ENCODE measurements at regions not wholly inside any gene's neighbourhood (a gene's known extent, or its start where the extent isn't known, plus 50 kb on each side); places are given as distances from the start of the nearest gene placed in this dataset.

- no peaks in the 10 kb centered on the region for H3K36me3 Mint-ChIP-seq
- peaks cover 0 to 11% (median 0%) of the 10 kb centered on the region in 7 donors for H3K9me3 Mint-ChIP-seq
- no peak for ATAC-seq (ENCODE audit: low read depth in 2 of 2)
- H3K27me3 Mint-ChIP-seq = no peaks in the 10 kb centered on the region
- no peak for DNase-seq
- H3K4me1 Mint-ChIP-seq = no peaks in the 10 kb centered on the region
- no peak overlapping the region for H3K4me3 Mint-ChIP-seq
- H3K27ac Mint-ChIP-seq = no peak overlapping the region
Measured at GRCh38 chr17:53141731-53142130, 681.0 kb upstream of the KIF2B start.

DNA sequence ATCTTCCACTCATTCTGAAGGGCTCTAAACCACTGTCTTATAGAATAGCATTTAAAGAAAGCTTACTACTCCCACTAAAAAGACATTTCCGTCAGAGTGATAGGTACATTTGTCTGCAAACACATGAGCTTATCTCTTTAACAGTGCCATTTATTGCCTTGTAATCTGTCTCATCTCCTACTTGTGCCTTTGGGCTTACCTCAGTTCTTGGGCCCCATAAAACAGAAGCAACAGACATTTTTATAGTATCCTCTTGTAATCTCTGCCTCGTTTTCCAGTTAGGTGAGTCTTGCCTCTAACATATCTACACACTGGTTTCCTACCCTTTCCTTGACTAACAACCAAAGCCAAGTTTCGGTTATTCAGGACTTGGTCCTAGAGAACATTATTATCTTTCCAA is 681.4 kb upstream of the KIF2B start:
- H3K4me3 Mint-ChIP-seq = no peak overlapping the region
- no peak overlapping the region for H3K27ac Mint-ChIP-seq
- no peak for DNase-seq
- H3K36me3 Mint-ChIP-seq = no peaks in the 10 kb centered on the region
- no peaks in the 10 kb centered on the region for H3K27me3 Mint-ChIP-seq
- H3K9me3 Mint-ChIP-seq = peaks cover 0 to 11% (median 0%) of the 10 kb centered on the region in 7 donors
- ATAC-seq (ENCODE audit: low read depth in 2 of 2) = no peak
- H3K4me1 Mint-ChIP-seq = no peaks in the 10 kb centered on the region

DNA sequence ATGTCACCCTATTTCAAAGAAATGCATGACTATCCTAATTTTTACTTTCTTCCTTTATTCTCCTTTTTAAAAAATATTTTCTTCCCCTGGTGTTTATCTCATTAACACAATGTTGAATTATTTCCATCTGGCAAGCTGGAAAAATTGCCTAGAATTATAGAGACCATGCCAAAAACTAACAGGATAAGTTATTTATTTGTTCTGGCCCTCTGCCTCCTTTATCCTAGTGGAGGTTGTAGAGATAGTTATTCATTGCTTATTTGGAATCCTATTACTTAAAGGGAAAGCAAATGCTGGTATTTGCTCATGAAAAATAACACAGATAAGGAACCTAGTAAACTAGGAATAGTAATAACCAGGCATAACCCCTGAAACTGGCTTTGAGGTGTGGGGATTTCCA is 684.9 kb upstream of the KIF2B start:
- ATAC-seq (ENCODE audit: low read depth in 2 of 2) (no peak), DNase-seq (no peak)
- Mint-ChIP-seq H3K36me3 (no peaks in the 10 kb centered on the region), H3K27ac (no peak overlapping the region), H3K4me3 (no peak overlapping the region), H3K4me1 (no peaks in the 10 kb centered on the region), H3K27me3 (no peaks in the 10 kb centered on the region), H3K9me3 (peaks cover 0 to 11% (median 0%) of the 10 kb centered on the region in 7 donors)

GRCh38 chr17:53135969-53136368 is 686.8 kb upstream of the KIF2B start:
- Mint-ChIP-seq H3K27ac (no peak overlapping the region), H3K4me3 (no peak overlapping the region), H3K4me1 (no peaks in the 10 kb centered on the region), H3K27me3 (no peaks in the 10 kb centered on the region), H3K9me3 (peaks cover 0 to 6% (median 0%) of the 10 kb centered on the region in 7 donors), H3K36me3 (no peaks in the 10 kb centered on the region)
- no peak for DNase-seq
- no peak for ATAC-seq (ENCODE audit: low read depth in 2 of 2)

GRCh38 chr17:53134548-53134947 is 688.2 kb upstream of the KIF2B start:
- no peaks in the 10 kb centered on the region for H3K27me3 Mint-ChIP-seq
- no peaks in the 10 kb centered on the region for H3K4me1 Mint-ChIP-seq
- ATAC-seq (ENCODE audit: low read depth in 2 of 2) = no peak

DNA sequence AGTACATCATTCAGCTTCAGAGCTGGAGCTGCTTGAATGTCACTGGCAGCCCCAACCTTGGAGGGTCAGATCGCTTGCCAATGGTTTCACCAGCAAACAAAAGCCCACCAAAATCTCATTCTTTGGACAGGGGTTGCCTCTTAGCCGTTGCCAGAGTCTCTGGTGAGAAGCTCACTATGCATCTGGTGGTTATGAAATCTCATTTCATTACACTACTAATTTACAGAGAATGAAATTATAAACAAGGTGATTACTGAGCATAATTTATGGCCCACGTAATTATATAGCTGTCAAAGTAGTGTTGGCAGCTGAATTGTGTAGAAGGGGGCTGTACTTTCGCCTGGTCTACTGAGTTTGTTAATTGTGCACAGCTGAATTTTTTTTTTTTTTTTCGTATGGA is 688.9 kb upstream of the KIF2B start:
- H3K27me3 Mint-ChIP-seq = no peaks in the 10 kb centered on the region
- H3K4me1 Mint-ChIP-seq = no peaks in the 10 kb centered on the region
- no peaks in the 10 kb centered on the region for H3K36me3 Mint-ChIP-seq
- ATAC-seq (ENCODE audit: low read depth in 2 of 2) (no peak), DNase-seq (no peak)
- H3K9me3 Mint-ChIP-seq = peaks cover 0 to 2% (median 0%) of the 10 kb centered on the region in 7 donors
- no peak overlapping the region for H3K4me3 Mint-ChIP-seq
- no peak overlapping the region for H3K27ac Mint-ChIP-seq

More at GRCh38 chr17:53134548-53134947, 688.2 kb upstream of the KIF2B start:
- no peaks in the 10 kb centered on the region for H3K36me3 Mint-ChIP-seq
- no peak overlapping the region for H3K4me3 Mint-ChIP-seq
- DNase-seq = no peak
- peaks cover 0 to 2% (median 0%) of the 10 kb centered on the region in 7 donors for H3K9me3 Mint-ChIP-seq
- no peak overlapping the region for H3K27ac Mint-ChIP-seq

DNA sequence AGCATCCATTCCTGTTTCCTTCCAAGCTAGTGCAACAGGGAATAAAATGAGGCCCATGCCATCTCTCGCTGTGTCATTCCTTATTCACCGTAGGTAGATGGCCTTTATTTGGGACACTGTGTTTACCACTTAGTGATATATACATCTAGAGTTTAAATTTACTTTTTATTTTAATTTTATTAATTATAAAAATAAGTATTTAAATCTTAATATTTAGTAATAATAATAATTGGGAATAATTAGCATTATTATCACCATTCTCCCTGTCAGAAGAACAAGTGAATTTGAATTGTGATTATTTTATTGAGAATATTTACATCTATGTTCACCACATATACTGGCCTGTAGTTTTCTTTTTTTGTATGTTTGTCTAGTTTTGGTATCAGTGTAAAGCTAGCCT is 692.9 kb upstream of the KIF2B start:
- Mint-ChIP-seq H3K9me3 (no peaks in the 10 kb centered on the region), H3K4me3 (no peak overlapping the region), H3K27ac (no peak overlapping the region), H3K4me1 (no peaks in the 10 kb centered on the region), H3K36me3 (no peaks in the 10 kb centered on the region), H3K27me3 (no peaks in the 10 kb centered on the region)
- DNase-seq (no peak), ATAC-seq (ENCODE audit: low read depth in 2 of 2) (no peak)

GRCh38 chr17:53127331-53127730 is 695.4 kb upstream of the KIF2B start:
- Mint-ChIP-seq H3K4me3 (no peak overlapping the region), H3K27ac (no peak overlapping the region), H3K9me3 (peaks cover 0 to 2% (median 0%) of the 10 kb centered on the region in 7 donors), H3K36me3 (no peaks in the 10 kb centered on the region), H3K4me1 (no peaks in the 10 kb centered on the region), H3K27me3 (no peaks in the 10 kb centered on the region)
- ATAC-seq (ENCODE audit: low read depth in 2 of 2) (no peak), DNase-seq (no peak)

DNA sequence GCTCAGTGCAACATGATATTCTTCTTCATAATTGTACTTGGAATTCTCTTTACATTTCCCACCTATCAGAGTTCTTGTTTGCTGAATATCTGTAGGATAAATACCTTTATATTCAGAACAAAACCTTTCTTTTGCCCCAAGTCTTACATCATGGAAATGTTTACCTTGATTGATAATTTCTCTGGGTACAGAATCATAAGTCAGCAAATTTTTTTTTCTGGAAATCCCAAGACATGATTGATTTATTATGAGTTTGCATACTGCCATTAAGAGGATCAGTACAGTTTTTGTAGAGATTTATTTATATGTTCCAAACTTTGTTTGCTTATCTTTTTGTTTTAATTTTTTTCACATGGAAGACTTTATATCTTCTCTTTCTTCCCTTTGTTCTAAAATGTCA is 699.8 kb upstream of the KIF2B start:
- H3K4me1 Mint-ChIP-seq = no peaks in the 10 kb centered on the region
- H3K4me3 Mint-ChIP-seq = no peak overlapping the region
- no peaks in the 10 kb centered on the region for H3K36me3 Mint-ChIP-seq
- no peak overlapping the region for H3K27ac Mint-ChIP-seq
- H3K9me3 Mint-ChIP-seq = peaks cover 0 to 5% (median 0%) of the 10 kb centered on the region in 7 donors
- no peaks in the 10 kb centered on the region for H3K27me3 Mint-ChIP-seq
- DNase-seq (no peak), ATAC-seq (ENCODE audit: low read depth in 2 of 2) (no peak)

- DNase-seq (no peak), ATAC-seq (ENCODE audit: low read depth in 2 of 2) (no peak)
- Mint-ChIP-seq H3K36me3 (no peaks in the 10 kb centered on the region), H3K27me3 (no peaks in the 10 kb centered on the region), H3K9me3 (peaks cover 4 to 24% (median 11%) of the 10 kb centered on the region in 7 donors), H3K4me3 (no peak overlapping the region), H3K27ac (no peak overlapping the region), H3K4me1 (no peaks in the 10 kb centered on the region)
Measured at GRCh38 chr17:53119773-53120172, 703.0 kb upstream of the KIF2B start.

DNA sequence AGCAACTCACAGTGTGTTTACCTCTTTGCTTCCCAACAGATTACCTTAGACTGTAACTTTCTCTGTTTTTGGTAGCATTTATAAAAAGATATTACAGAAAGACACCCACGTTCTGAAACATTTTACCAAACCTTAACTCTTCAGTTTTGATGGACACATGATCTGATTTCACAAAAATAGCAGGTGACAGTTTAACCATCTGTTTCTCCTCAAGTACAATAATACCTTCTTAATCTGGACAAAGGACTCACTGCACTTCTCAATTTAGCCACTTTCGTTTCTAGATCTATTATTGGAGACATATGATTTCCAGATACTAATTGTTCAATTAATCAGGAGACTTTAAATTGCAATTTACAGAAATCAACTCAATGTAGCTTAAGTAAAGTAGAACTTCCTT is 703.8 kb upstream of the KIF2B start:
- Mint-ChIP-seq H3K9me3 (peaks cover 4 to 24% (median 11%) of the 10 kb centered on the region in 7 donors), H3K27me3 (no peaks in the 10 kb centered on the region), H3K27ac (no peak overlapping the region), H3K4me1 (no peaks in the 10 kb centered on the region), H3K36me3 (no peaks in the 10 kb centered on the region), H3K4me3 (no peak overlapping the region)
- DNase-seq = no peak
- no peak for ATAC-seq (ENCODE audit: low read depth in 2 of 2)

- Mint-ChIP-seq H3K4me1 (no peaks in the 10 kb centered on the region), H3K4me3 (no peak overlapping the region), H3K9me3 (peaks cover 0 to 13% (median 3%) of the 10 kb centered on the region in 7 donors), H3K36me3 (no peaks in the 10 kb centered on the region), H3K27ac (no peak overlapping the region), H3K27me3 (no peaks in the 10 kb centered on the region)
- ATAC-seq (ENCODE audit: low read depth in 2 of 2) (no peak), DNase-seq (no peak)
Measured at GRCh38 chr17:53106886-53107285, 715.8 kb upstream of the KIF2B start.

GRCh38 chr17:53101706-53102105 is 721.0 kb upstream of the KIF2B start:
- Mint-ChIP-seq H3K4me3 (no peak overlapping the region), H3K36me3 (no peaks in the 10 kb centered on the region), H3K27ac (peak overlapping the region in 1 of 6 donors; percentile 3), H3K4me1 (no peaks in the 10 kb centered on the region), H3K9me3 (peaks cover 0 to 10% (median 5%) of the 10 kb centered on the region in 7 donors), H3K27me3 (no peaks in the 10 kb centered on the region)
- no peak for ATAC-seq (ENCODE audit: low read depth in 2 of 2)
- DNase-seq = no peak

- no peaks in the 10 kb centered on the region for H3K4me1 Mint-ChIP-seq
- H3K4me3 Mint-ChIP-seq = no peak overlapping the region
- H3K36me3 Mint-ChIP-seq = no peaks in the 10 kb centered on the region
- ATAC-seq (ENCODE audit: low read depth in 2 of 2) = no peak
- H3K9me3 Mint-ChIP-seq = peaks cover 0 to 16% (median 5%) of the 10 kb centered on the region in 7 donors
- no peak for DNase-seq
- no peak overlapping the region for H3K27ac Mint-ChIP-seq
- no peaks in the 10 kb centered on the region for H3K27me3 Mint-ChIP-seq
Measured at GRCh38 chr17:53100126-53100525, 722.6 kb upstream of the KIF2B start.

- no peaks in the 10 kb centered on the region for H3K4me1 Mint-ChIP-seq
- no peak overlapping the region for H3K4me3 Mint-ChIP-seq
- no peaks in the 10 kb centered on the region for H3K36me3 Mint-ChIP-seq
- ATAC-seq (ENCODE audit: low read depth in 2 of 2) (no peak), DNase-seq (no peak)
- H3K27ac Mint-ChIP-seq = no peak overlapping the region
- peaks cover 0 to 11% (median 3%) of the 10 kb centered on the region in 7 donors for H3K9me3 Mint-ChIP-seq
- H3K27me3 Mint-ChIP-seq = no peaks in the 10 kb centered on the region
Measured at GRCh38 chr17:53093391-53093790, 729.3 kb upstream of the KIF2B start.

Measured in naive B cell (primary cell).